HEK293 (cell line): ENCODE measurements at regions not wholly inside any gene's neighbourhood (a gene's known extent, or its start where the extent isn't known, plus 50 kb on each side); places are given as distances from the start of the nearest gene placed in this dataset.

Source experiments
- BCL11A ChIP-seq: fragments of 450-650 bp; formaldehyde crosslinking; IDR thresholded peaks from 2 replicates; pipeline ENCODE4 v1.5.1; 2016; ENCODE audit warnings: low read depth, missing biosample characterization, missing genetic modification characterization
- GLIS1 ChIP-seq: fragments of 450-650 bp; formaldehyde crosslinking; IDR thresholded peaks from 2 replicates; pipeline ENCODE4 v1.5.1; 2016; ENCODE audit warnings: missing biosample characterization, missing genetic modification characterization
- GLIS2 ChIP-seq: fragments of 450-650 bp; formaldehyde crosslinking; IDR thresholded peaks from 2 replicates; pipeline ENCODE4 v1.5.1; 2016; ENCODE audit warnings: missing biosample characterization, missing genetic modification characterization
- REST ChIP-seq: fragments of 450-650 bp; formaldehyde crosslinking; IDR thresholded peaks from 2 replicates; pipeline ENCODE4 v1.5.1; 2016; ENCODE audit warnings: missing biosample characterization, missing genetic modification characterization
- YY2 ChIP-seq: fragments of 450-650 bp; formaldehyde crosslinking; IDR thresholded peaks from 2 replicates; pipeline ENCODE4 v1.5.1; 2016; ENCODE audit warnings: missing biosample characterization, missing genetic modification characterization
- ZNF169 ChIP-seq: fragments of 450-650 bp; formaldehyde crosslinking; IDR thresholded peaks from 2 replicates; pipeline ENCODE4 v1.5.1; 2016; ENCODE audit warnings: missing biosample characterization, missing genetic modification characterization
- ZNF274 ChIP-seq, 2 experiments: fragments of 200-500 bp in 1 of 2; fragments of 450-650 bp in 1 of 2; sonication (Bioruptor generic) in 1 of 2; formaldehyde crosslinking in 1 of 2; IDR thresholded peaks; 2 replicates each; pipeline versions ENCODE4 v1.5.1 to v1.6.1; 2014 to 2016; ENCODE audit warnings: borderline replicate concordance in 1 of 2, inconsistent platforms in 1 of 2, low read length in 1 of 2, missing biosample characterization in 1 of 2, missing genetic modification characterization in 1 of 2
- ZNF423 ChIP-seq: fragments of 450-650 bp; formaldehyde crosslinking; IDR thresholded peaks from 2 replicates; pipeline ENCODE4 v1.5.1; 2016; ENCODE audit warnings: missing biosample characterization, missing genetic modification characterization
- ZNF549 ChIP-seq: fragments of 450-650 bp; IDR thresholded peaks from 2 replicates; pipeline ENCODE4 v1.5.1; 2018; ENCODE audit warnings: missing biosample characterization, missing genetic modification characterization, mild to moderate bottlenecking, inconsistent platforms, moderate library complexity
- ZNF555 ChIP-seq: fragments of 450-650 bp; formaldehyde crosslinking; conservative IDR thresholded peaks from 2 replicates; pipeline ENCODE4 v1.5.1; 2017; ENCODE audit warnings: missing biosample characterization, mild to moderate bottlenecking, missing genetic modification characterization, inconsistent platforms
- ZNF558 ChIP-seq: fragments of 450-650 bp; formaldehyde crosslinking; IDR thresholded peaks from 2 replicates; pipeline ENCODE4 v1.5.1; 2016; ENCODE audit warnings: missing biosample characterization, missing genetic modification characterization
- ZNF629 ChIP-seq: fragments of 450-650 bp; formaldehyde crosslinking; IDR thresholded peaks from 2 replicates; pipeline ENCODE4 v1.5.1; 2017; ENCODE audit warnings: missing biosample characterization, missing genetic modification characterization
- ZNF830 ChIP-seq: fragments of 450-650 bp; IDR thresholded peaks from 2 replicates; pipeline ENCODE4 v1.5.0; 2018; ENCODE audit warnings: missing biosample characterization, missing genetic modification characterization, low read depth, mild to moderate bottlenecking, moderate library complexity
- TF ChIP-seq, protein P1 (sequence below): fragments of 450-650 bp; formaldehyde crosslinking; IDR thresholded peaks from 2 replicates; pipeline ENCODE4 v1.5.1; 2016; ENCODE audit warnings: missing biosample characterization, missing genetic modification characterization

GRCh38 chr16:73713778-73714495 is 582.7 kb upstream of the PSMD7 start:
- TF ChIP-seq ZNF274 (IDR thresholded peaks at IDR 0.05; ENCODE audit: low read length) (no peak), ZNF274 (tag by site-specific recombination; IDR thresholded peaks at IDR 0.05; ENCODE audit: borderline replicate concordance) (no peak), GLIS2 (tag by site-specific recombination) (no peak), REST (tag by site-specific recombination) (no peak), YY2 (tag by site-specific recombination) (no peak), ZNF558 (tag by site-specific recombination) (no peak), ZNF423 (tag by site-specific recombination) (no peak), ZNF549 (no peak), ZNF830 (no peak), ZNF169 (no peak), ZNF629 (tag by site-specific recombination) (no peak), BCL11A (tag by site-specific recombination) (no peak), GLIS1 (tag by site-specific recombination) (no peak), ZNF555 (tag by site-specific recombination) (no peak)
- TF ChIP-seq, protein P1, sequence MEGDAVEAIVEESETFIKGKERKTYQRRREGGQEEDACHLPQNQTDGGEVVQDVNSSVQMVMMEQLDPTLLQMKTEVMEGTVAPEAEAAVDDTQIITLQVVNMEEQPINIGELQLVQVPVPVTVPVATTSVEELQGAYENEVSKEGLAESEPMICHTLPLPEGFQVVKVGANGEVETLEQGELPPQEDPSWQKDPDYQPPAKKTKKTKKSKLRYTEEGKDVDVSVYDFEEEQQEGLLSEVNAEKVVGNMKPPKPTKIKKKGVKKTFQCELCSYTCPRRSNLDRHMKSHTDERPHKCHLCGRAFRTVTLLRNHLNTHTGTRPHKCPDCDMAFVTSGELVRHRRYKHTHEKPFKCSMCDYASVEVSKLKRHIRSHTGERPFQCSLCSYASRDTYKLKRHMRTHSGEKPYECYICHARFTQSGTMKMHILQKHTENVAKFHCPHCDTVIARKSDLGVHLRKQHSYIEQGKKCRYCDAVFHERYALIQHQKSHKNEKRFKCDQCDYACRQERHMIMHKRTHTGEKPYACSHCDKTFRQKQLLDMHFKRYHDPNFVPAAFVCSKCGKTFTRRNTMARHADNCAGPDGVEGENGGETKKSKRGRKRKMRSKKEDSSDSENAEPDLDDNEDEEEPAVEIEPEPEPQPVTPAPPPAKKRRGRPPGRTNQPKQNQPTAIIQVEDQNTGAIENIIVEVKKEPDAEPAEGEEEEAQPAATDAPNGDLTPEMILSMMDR (tag by site-specific recombination): no peak
